ENCODE measurements at regions not wholly inside any gene's neighbourhood (a gene's known extent, or its start where the extent isn't known, plus 50 kb on each side); places are given as distances from the start of the nearest gene placed in this dataset.
"Not testable (repeated sequence)": the region's sequence is repeated elsewhere in the genome, so short reads cannot be mapped to it uniquely, and the experiment has no call there.

DNA sequence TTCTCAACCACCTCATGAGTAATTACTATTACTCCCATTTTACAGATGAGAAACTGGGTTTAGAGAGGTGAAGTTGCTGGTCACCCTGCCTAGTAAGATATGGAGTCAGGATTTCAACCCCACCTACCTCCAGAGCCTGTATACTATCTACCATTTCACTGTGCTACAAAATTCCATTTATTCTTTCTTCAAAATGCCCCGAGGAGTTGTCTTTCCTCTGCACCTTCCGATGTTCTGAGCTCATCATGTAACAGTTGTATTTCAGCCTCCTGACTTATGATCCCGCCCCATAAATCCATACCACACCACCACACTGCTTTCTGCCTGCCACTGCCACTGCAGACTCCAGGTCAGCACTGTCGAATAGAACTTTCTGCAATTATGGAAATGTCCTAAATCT is 71.3 kb upstream of the SLC25A36 start:
- no peak for DNase-seq (ENCODE audit: low read depth)

DNA sequence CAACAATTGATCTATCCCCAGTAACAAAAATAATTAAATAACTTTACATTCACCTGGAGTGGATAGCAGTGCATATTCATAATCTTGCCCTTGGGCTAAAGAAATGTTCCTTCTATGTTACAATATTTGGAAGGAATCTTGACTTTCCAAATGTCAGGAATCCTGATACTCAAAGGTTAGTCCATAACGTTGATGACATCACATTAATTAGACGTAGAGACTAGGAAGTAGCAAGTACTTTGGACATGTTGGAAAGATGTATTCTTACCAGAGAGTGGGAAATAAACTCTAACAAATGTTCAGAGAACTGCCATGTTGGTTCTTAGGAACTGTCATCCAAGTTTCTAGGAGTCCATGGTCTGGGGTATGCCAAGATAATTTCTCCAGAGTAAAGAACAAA is 70.6 kb upstream of the SLC25A36 start:
- DNase-seq (ENCODE audit: low read depth) = no peak

DNA sequence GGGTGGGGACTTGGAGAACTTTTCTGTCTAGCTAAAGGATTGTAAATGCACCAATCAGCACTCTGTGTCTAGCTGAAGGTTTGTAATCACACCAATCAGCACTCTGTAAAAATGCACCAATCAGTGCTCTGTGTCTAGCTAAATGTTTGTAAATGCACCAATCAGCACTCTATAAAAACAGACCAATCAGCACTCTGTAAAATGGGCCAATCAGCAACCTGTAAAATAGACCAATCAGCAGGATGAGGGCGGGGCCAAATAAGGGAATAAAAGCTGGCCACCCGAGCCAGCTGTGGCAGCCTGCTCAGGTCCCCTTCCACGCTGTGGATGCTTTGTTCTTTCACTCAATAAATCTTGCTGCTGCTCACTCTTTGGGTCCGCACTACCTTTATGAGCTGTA is 69.5 kb upstream of the SLC25A36 start:
- not testable (repeated sequence) for DNase-seq (ENCODE audit: low read depth)

DNA sequence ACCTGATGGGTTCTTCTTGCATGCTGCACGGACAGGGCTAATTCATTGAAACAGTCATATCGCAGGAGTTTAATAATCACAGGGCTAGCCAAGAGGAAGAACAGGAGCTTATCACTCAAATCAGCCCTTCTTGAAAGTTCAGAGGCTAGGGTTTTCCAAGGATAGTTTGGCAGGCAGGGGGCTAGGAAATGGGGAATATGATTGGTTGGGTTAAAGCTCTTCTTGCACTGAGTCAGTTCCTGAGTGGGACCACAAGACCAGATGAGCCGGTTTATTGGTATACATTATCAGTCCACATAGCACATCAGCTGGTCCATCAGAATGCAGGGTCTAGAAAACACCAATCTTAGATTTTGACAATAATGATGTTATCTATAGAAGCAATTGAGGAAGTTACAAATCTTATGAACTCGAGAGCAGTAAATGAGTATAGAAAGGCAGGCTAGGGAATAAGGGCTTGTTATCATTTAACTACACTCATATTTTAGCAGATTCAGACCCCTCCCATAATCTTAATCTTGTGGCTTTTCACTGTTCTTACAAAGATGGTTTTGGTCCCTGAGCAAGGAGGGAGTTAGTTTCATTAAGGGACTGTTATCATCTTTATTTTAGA is 58.1 kb upstream of the SLC25A36 start:
- no peak for DNase-seq (ENCODE audit: low read depth)

DNA sequence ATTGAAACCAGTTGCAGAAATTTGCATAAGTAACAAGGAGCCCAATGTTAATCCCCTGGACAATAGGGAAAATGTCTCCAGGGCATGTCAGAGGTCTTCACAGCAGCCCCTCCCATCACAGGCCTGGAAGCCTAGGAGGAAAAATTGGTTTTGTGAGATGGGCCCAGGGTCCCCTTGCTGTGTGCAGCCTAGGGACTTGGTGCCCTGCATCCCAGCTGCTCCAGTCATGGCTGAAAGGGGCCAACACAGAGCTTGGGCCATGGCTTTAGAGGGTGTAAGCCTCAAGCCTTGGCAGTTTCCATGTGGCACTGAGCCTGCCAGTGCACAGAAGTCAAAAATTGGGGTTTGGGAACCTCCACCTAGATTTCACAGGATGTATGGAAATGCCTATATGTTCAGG is 55.9 kb upstream of the SLC25A36 start:
- not testable (repeated sequence) for DNase-seq (ENCODE audit: low read depth)

Measured in LHCN-M2 (cell line).